Thyroid gland (tissue), 4 donors: ENCODE measurements at regions not wholly inside any gene's neighbourhood (a gene's known extent, or its start where the extent isn't known, plus 50 kb on each side); places are given as distances from the start of the nearest gene placed in this dataset.

Experiments
- DNase-seq, 2 donors: peaks; one replicate each; pipeline ENCODE4 v3.0.0-alpha.2; 2019
- H3K27ac ChIP-seq, 3 donors: fragments of 200-600 bp; sonication (generic); 1 replicate in 2 of 3; 2 replicates in 1 of 3; pipeline ENCODE4 v1.5.1; 2016 to 2019; ENCODE audit warnings: mild to moderate bottlenecking in 1 of 3, moderate library complexity in 1 of 3
- H3K27me3 ChIP-seq: fragments of 200-600 bp; sonication (generic); one replicate; pipeline ENCODE4 v1.5.1; 2019
- H3K36me3 ChIP-seq, 2 donors: fragments of 200-600 bp; sonication (generic); one replicate each; pipeline ENCODE4 v1.5.1; 2016 to 2019
- H3K4me1 ChIP-seq, 2 donors: fragments of 200-600 bp; sonication (generic); one replicate each; pipeline ENCODE4 v1.5.1; 2017 to 2019
- H3K4me3 ChIP-seq, 3 donors: fragments of 200-600 bp; sonication (generic); replicated peaks in 1 of 3; 1 replicate in 2 of 3; 2 replicates in 1 of 3; pipeline ENCODE4 v1.5.1; 2016; ENCODE audit warnings: mild to moderate bottlenecking in 1 of 3
- H3K9me3 ChIP-seq: fragments of 200-600 bp; sonication (generic); one replicate; pipeline ENCODE4 v1.5.1; 2017
- POLR2A ChIP-seq, 2 donors: fragments of 450-650 bp; IDR thresholded peaks; one replicate each; pipeline ENCODE4 v1.6.1; 2017; ENCODE audit warnings: antibody characterized with exemption in 2 of 2, mild to moderate bottlenecking in 2 of 2, moderate library complexity in 1 of 2
- WGBS, 2 donors: methylation state at CpG; one replicate each; pipeline ENCODE4 v1.1.5; 2017; 5-methylcytosine and 5-hydroxymethylcytosine counted together
- intact Hi-C: fragments of 100-400 bp; cut with DNase I; formaldehyde crosslinking; loops from one replicate; pipeline ENCODE4 v1.15.1; 2023
- TF ChIP-seq, protein P1 (sequence below), 6 experiments: fragments of 200-600 bp in 3 of 6; fragments of 450-650 bp in 3 of 6; sonication (generic) in 3 of 6; IDR thresholded peaks; one replicate each; pipeline ENCODE4 v1.5.1; 2016 to 2019; ENCODE audit warnings: antibody characterized with exemption in 6 of 6, mild to moderate bottlenecking in 2 of 6, inconsistent platforms in 1 of 6, moderate library complexity in 1 of 6

DNA sequence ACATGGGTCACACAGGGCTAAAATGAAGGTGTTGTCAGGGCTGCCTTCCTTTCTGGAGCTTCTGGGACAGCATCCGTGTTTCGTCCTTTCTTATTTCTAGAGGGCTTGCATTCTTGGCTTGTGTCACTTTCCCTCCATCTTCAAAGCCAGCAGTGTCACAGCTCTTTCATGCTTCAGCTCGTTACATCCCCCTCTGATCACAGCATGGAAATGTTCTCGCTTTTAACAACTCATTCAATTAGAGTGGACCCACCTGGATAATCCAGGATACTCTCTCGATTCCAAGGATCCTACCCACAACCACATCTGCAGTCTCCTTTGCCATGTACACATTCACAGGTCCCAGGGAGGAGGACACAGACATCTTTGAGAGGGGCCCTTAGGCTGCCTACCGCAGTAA lies 316.2 kb upstream of the FIGN start:
- Histone ChIP-seq H3K9me3 (no peaks in the 10 kb centered on the region), H3K4me1 (no peaks in the 10 kb centered on the region), H3K27ac (no peak overlapping the region), H3K4me3 (no peak overlapping the region), H3K36me3 (no peaks in the 10 kb centered on the region), H3K27me3 (no peaks in the 10 kb centered on the region)
- TF ChIP-seq, protein P1, sequence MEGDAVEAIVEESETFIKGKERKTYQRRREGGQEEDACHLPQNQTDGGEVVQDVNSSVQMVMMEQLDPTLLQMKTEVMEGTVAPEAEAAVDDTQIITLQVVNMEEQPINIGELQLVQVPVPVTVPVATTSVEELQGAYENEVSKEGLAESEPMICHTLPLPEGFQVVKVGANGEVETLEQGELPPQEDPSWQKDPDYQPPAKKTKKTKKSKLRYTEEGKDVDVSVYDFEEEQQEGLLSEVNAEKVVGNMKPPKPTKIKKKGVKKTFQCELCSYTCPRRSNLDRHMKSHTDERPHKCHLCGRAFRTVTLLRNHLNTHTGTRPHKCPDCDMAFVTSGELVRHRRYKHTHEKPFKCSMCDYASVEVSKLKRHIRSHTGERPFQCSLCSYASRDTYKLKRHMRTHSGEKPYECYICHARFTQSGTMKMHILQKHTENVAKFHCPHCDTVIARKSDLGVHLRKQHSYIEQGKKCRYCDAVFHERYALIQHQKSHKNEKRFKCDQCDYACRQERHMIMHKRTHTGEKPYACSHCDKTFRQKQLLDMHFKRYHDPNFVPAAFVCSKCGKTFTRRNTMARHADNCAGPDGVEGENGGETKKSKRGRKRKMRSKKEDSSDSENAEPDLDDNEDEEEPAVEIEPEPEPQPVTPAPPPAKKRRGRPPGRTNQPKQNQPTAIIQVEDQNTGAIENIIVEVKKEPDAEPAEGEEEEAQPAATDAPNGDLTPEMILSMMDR (IDR thresholded peaks at IDR 0.05), result no peak
- no peak for TF ChIP-seq POLR2A (IDR thresholded peaks at IDR 0.05)
- intact Hi-C loops, result no loop called here
- DNase-seq, result no peak
- WGBS, 2 donors, result 78 to 80% methylated on average over 6 of the region's 6 CpGs

DNA sequence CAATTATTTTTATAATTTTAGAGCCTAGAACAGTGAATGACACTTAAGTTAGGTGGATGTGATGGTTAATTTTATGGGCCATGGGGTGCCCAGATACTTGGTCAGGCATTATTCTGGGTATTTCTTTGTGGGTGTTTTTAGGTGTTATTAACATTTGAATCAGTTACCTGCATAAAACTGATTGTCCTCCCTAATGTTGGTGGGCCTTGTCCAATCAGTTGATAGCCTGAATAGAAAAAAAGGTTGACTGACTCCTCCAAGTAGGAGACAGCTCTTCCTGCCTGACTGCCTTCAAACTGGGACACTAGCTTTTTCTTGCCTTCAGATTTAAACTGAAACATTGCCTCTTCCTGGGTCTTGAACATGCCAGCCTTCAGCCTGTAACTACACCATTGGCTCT lies 312.9 kb upstream of the FIGN start:
- no peaks in the 10 kb centered on the region for H3K4me1 ChIP-seq
- no peak overlapping the region for H3K4me3 ChIP-seq
- intact Hi-C loops, result no loop called here
- no peak for TF ChIP-seq POLR2A (IDR thresholded peaks at IDR 0.05)
- TF ChIP-seq, protein P1 (IDR thresholded peaks at IDR 0.05), result no peak
- H3K27me3 ChIP-seq, result no peaks in the 10 kb centered on the region
- DNase-seq, result no peak
- no peak overlapping the region for H3K27ac ChIP-seq
- H3K36me3 ChIP-seq, result no peaks in the 10 kb centered on the region
- H3K9me3 ChIP-seq, result no peaks in the 10 kb centered on the region

DNA sequence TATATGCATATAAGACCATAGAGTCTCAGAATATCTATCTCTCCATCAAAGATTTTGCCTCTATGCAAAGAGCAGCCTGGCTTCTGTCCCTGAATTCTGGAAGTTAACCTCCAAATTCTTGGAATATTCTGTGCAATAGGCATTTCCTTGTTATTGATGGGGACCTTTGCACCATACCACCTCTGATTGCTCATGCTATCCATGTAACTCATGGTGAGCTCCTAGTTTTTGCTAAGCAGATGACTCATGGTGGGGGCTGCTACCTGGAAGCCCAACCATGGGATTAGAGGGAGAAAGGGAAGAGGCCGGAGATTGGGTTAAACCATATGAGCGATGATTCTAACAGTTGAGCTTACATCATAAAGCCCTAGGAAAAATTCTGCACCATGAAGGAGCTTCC lies 310.2 kb upstream of the FIGN start:
- no peak overlapping the region for H3K4me3 ChIP-seq
- 67 to 97% methylated on average over 2 of the region's 2 CpGs for WGBS, 2 donors

DNA sequence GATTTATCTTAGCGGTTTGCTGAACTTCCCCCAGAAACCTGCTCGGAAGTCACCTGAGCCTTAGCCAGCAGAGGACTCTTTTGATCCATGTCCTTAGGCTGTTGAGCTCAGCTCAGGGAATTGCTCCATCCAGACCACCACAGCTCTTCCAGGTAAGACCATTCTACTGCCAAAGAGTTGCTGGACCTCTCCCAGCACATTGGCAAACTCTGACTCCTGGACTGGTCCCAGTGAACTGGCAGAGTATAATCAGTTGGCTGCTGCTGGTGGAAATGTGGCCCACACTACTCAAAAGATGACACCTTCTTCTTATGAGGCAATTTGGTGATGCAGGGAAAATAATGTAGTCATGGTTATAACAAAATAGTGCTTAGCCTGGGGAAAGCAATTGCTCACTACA lies 308.8 kb upstream of the FIGN start:
- Histone ChIP-seq H3K4me1 (no peaks in the 10 kb centered on the region), H3K27ac (no peak overlapping the region), H3K27me3 (no peaks in the 10 kb centered on the region), H3K9me3 (no peaks in the 10 kb centered on the region), H3K36me3 (no peaks in the 10 kb centered on the region), H3K4me3 (no peak overlapping the region)
- WGBS, 2 donors, result 68 to 89% methylated on average over 2 of the region's 2 CpGs
- TF ChIP-seq, protein P1 (IDR thresholded peaks at IDR 0.05), result no peak
- no peak for TF ChIP-seq POLR2A (IDR thresholded peaks at IDR 0.05)
- intact Hi-C loops, result no loop called here
- peak in 1 of 2 donors; percentile 11 for DNase-seq

More for the DNA sequence above, 310.2 kb upstream of the FIGN start:
- intact Hi-C loops, result no loop called here
- TF ChIP-seq, protein P1 (IDR thresholded peaks at IDR 0.05), result no peak
- no peak for TF ChIP-seq POLR2A (IDR thresholded peaks at IDR 0.05)
- H3K27me3 ChIP-seq, result no peaks in the 10 kb centered on the region
- no peaks in the 10 kb centered on the region for H3K9me3 ChIP-seq
- no peaks in the 10 kb centered on the region for H3K4me1 ChIP-seq
- no peak for DNase-seq
- H3K27ac ChIP-seq, result no peak overlapping the region
- H3K36me3 ChIP-seq, result no peaks in the 10 kb centered on the region

DNA sequence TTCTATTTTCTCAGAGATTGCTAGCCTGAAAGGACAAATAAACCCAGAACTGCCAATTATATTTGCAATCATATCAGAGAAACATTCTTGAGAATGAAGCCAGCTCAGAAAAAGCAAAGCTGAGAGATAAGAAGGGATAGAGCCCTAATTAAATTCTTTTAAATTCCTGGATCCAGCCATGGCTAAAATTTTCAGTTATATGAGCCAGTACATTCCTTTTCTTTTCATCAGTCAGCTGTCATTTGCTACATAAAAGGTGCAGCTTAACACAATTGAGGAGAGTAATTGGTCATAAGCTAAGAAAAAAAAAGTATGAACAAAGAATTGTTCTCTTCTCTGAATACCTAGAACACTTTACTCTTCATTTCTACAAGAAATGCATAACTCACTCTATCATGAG lies 303.5 kb upstream of the FIGN start:
- no peaks in the 10 kb centered on the region for H3K4me1 ChIP-seq
- intact Hi-C loops, result no loop called here
- no peaks in the 10 kb centered on the region for H3K27me3 ChIP-seq
- no peaks in the 10 kb centered on the region for H3K36me3 ChIP-seq
- no peaks in the 10 kb centered on the region for H3K9me3 ChIP-seq
- H3K4me3 ChIP-seq, result no peak overlapping the region
- no peak overlapping the region for H3K27ac ChIP-seq
- TF ChIP-seq POLR2A (IDR thresholded peaks at IDR 0.05), result no peak
- TF ChIP-seq, protein P1 (IDR thresholded peaks at IDR 0.05), result no peak
- DNase-seq, result no peak
